ENCODE measurements at regions not wholly inside any gene's neighbourhood (a gene's known extent, or its start where the extent isn't known, plus 50 kb on each side); places are given as distances from the start of the nearest gene placed in this dataset.
"Not testable (repeated sequence)": the region's sequence is repeated elsewhere in the genome, so short reads cannot be mapped to it uniquely, and the experiment has no call there.

DNA sequence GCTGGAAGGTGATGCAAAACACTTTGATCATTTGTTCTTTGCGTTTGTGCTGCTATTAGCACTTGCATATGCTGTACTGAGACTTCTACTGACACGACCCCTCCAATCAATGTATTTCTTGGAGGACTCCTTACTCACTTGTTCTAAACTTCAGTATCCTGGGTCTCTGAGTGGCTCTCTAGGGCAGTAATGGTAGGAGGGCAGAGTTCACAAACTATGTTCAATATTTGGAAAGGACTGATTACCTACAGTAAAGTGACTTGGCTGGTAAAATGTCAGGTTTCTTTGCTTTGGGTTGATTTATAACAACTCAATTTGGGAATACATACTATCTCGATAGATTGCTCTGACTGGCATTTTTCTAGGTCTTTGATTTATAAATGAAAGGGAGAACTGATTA, 93.7 kb downstream of the TRIM43 start:
- no peak for DNase-seq (ENCODE audit: low read depth)

GRCh38 chr2:95686056-95686825, 94.4 kb downstream of the TRIM43 start:
- peak; percentile 52 for DNase-seq (ENCODE audit: low read depth)

DNA sequence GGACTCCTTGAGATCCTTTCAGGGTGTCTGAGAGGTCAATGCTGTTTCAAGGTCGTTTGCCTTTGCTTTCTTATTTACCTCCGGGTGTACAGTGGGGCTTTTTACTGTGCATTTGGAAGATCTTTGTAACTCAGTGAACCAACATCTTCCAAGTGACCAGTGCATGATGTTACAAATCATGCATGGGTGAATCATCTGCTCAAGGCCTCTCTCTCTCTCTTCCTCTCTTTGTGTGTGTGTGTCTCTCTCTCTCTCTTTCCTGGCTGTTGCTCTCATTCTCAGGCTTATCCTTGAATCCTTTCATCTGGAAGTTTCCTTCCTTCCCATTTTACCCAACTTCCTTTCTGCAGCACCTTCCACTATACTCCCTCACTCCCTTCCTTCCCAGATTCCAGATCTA, 96.1 kb downstream of the TRIM43 start:
- DNase-seq (ENCODE audit: low read depth) = peak; percentile 55

GRCh38 chr2:95691210-95691609, 99.4 kb downstream of the TRIM43 start:
- not testable (repeated sequence) for DNase-seq (ENCODE audit: low read depth)

GRCh38 chr2:95693071-95693846, 101.5 kb downstream of the TRIM43 start:
- not testable (repeated sequence) for DNase-seq (ENCODE audit: low read depth)

DNA sequence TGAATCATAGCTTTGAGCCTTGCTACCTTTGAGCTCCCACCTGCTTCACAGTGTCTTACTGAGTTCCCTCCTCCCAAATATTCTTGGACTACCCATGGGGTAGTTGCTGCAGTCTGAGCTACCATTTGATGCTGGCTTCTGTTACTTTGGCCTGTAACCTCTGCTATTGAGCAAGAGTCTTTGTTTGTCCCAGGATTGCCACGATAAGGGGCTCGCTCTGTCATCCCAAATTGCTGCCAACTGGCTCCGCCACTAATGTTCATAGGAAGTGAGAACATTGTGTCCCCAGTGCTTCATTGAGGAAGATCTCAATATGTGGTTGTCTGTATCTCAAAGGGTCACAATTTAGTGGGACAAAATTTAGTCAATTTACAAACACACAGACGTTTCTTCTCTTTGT, 103.8 kb downstream of the TRIM43 start:
- no peak for DNase-seq (ENCODE audit: low read depth)

DNA sequence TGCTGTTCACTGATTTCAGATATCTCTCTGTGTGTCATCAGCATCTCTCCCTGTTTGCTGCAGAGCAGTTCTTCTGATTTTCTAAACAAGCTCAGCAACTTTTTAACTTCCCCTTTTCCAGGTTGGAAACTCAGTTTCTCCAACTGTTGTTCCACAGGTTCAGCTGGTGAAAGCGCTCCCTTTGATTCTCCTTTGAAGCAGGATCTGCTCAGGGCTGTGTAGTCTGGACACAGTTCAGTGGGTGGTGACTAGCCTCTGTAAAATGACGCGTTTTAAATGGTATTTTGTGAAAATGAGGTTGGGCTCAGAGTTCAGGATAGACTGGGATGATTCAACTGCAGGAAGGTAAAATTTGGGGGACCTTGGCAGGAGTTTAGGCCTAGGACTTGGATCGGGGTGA, 106.3 kb downstream of the TRIM43 start:
- peak; percentile 4 for DNase-seq (ENCODE audit: low read depth)

DNA sequence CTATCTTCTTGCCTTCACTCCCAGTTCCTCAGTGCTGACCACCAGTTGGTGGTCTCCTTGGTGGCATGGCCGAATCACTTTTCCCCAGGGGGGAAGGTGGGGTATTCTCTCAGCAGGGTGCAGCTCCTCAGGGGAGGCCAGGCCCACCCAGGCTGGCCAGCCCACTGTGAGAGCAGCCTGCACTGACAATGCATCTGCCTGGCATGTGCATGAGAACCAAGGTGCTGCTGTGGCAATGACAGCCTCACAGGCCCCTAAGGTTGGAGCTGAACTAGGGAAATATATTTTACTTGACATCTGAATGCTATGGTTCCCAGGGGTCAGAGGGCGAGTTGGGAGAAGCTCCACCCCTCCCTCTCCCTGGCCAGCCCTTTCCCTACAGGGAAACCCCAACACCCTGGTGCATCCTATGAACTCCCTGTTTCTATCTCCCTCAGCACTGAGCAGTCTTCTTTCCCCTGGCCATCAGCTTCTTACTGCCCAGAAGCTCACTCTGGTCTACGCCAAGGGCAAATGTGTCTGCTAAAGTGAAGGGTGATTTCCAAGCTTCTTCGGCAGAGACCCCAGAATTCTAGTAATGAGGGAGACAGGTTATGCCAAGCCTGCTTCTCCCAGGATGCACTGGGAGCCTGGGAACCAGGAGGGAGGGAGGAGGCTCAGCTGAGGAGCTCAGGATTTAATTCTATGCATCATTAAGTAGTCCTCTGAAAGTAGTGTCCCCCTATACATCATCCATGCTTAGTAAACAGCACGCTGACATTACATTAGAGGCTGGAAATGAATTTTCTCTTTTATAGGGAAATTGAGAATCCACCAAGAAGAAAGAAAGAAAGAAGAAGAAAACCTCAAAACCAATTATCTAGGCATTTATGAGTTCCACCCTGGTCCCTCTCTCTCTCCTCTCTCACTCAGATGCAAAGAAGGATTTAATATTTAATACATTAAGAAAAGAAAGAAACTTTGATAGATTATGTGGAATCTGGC, 107.7 kb downstream of the TRIM43 start:
- not testable (repeated sequence) for DNase-seq (ENCODE audit: low read depth)

GRCh38 chr2:95700519-95700918, 108.7 kb downstream of the TRIM43 start:
- no peak for DNase-seq (ENCODE audit: low read depth)

DNA sequence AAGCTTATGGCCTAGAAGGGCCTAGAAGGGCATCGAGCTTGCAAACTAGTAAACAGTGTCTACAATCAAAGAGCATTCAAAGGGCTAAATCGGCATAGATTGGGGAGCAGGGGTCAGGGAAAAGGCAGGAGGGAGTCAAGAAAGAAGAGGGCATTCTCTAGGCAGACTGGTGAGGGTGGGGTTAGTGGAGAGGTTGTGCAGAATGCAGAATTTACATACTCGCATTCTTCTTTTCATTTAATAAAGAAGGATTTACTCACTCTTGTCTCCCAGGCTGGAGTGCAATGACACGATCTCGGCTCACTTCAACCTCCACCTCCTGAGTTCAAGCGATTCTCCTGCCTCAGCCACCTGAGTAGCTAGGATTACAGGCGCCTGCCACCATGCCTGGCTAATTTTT, 110.7 kb downstream of the TRIM43 start:
- no peak for DNase-seq (ENCODE audit: low read depth)

DNA sequence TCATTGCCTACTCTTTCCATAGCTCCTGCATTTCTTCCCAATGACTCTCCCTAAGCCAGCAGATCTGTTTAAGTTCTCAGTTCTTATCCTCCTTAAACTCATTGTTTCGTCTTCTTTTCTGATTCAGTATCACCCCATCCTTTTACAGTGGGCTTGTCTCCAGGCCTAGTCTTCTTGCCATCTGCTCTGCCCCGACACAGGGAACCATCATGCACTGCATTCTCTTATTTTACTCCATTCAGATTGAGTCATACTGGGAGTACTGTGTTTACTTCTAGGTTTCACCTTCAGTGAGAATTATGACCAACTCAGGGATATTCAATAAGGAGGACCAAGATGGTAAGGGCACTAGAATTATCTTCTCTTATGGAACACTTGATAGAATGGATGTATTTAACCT, 115.4 kb downstream of the TRIM43 start:
- not testable (repeated sequence) for DNase-seq (ENCODE audit: low read depth)

GRCh38 chr2:95707837-95708236, 116.0 kb downstream of the TRIM43 start:
- no peak for DNase-seq (ENCODE audit: low read depth)

GRCh38 chr2:95709831-95710230, 118.0 kb downstream of the TRIM43 start:
- no peak for DNase-seq (ENCODE audit: low read depth)

- not testable (repeated sequence) for DNase-seq (ENCODE audit: low read depth)
These were observed 121.8 kb downstream of the TRIM43 start for GRCh38 chr2:95713470-95714177.

DNA sequence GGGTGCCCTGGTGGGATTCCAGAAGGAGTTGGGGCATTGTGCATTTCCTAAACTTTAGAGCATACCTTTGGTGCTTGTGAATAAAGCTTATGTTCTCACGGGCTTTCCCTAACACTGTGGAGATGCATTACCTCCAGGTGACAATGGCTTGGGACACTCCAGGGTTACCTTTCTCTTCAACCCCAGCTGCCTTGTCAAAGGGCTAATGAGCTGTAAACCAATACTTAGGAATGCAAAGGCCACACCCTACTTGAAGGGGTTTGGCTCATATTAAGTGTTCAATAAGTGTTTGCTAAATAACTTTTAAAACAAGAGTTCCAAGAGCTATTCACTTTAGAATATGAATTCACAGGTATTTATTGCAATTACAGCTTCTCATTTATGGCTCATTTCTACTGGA, 122.6 kb downstream of the TRIM43 start:
- not testable (repeated sequence) for DNase-seq (ENCODE audit: low read depth)

DNA sequence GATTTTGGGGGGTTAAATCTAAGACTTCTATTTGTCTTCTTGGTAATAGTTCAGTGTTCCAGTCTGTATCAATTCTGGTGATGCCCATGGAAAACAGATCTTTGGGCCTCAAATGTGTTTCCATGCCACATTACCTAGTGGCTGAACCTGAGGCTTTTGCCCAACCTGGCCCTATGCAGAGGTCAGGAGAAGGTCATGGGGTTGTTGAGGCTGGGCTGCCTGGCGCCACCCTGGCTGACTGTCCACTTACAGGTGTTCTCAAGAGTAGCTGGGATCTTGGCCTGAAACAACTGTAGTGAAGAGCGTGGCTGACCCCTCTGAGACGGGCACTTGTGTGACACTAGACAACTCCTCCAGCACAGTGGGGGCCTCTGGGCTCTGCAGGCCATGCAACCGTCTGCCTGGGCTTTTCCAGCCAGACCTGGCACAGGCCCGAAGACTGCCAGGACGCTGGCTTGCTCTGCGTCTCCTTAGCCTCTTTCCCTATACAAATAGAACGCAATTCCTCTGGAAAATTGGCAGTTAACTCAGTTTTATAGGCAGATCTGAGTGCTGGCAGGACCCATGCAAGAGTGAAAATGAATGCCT, 127.8 kb downstream of the TRIM43 start:
- no peak for DNase-seq (ENCODE audit: low read depth)

- DNase-seq (ENCODE audit: low read depth) = no peak
These were observed 129.9 kb downstream of the TRIM43 start for GRCh38 chr2:95721726-95722125.

- no peak for DNase-seq (ENCODE audit: low read depth)
These were observed 130.4 kb downstream of the TRIM43 start for GRCh38 chr2:95722131-95722697.

- DNase-seq (ENCODE audit: low read depth) = not testable (repeated sequence)
These were observed 131.9 kb downstream of the TRIM43 start for GRCh38 chr2:95723627-95724210.

DNA sequence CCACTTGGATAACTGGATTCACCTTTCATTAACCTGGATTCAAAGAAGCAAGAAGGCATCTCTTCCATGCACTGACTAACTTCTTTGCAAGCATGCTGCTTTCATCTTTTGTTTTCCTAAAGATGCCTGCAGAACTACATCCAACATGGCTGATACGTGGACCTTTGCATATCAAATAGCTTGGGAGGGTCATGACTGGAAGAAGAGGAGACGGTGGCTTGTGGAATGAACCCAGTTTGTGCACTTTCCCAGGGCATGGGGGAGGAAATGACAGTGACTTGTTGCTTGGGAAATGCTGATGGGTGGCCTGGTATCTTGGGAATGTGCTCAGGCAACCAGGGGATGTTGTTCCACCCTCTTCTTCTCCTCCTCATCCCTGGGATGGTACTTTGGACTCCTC, 133.4 kb downstream of the TRIM43 start:
- not testable (repeated sequence) for DNase-seq (ENCODE audit: low read depth)
